ENCODE measurements at regions not wholly inside any gene's neighbourhood (a gene's known extent, or its start where the extent isn't known, plus 50 kb on each side); places are given as distances from the start of the nearest gene placed in this dataset.
"Not testable (repeated sequence)": the region's sequence is repeated elsewhere in the genome, so short reads cannot be mapped to it uniquely, and the experiment has no call there.

GRCh38 chr10:8283986-8284385 is 229.5 kb downstream of the GATA3 start:
- no peak for DNase-seq

GRCh38 chr10:8285970-8286369 is 231.5 kb downstream of the GATA3 start:
- not testable (repeated sequence) for DNase-seq

GRCh38 chr10:8288600-8288999 is 234.1 kb downstream of the GATA3 start:
- no peak for DNase-seq

- no peak for DNase-seq
Measured at GRCh38 chr10:8289186-8289924, 234.9 kb downstream of the GATA3 start.

GRCh38 chr10:8294779-8295178 is 240.3 kb downstream of the GATA3 start:
- DNase-seq, result no peak

GRCh38 chr10:8295311-8295710 is 240.8 kb downstream of the GATA3 start:
- DNase-seq, result no peak

GRCh38 chr10:8296090-8296733 is 241.7 kb downstream of the GATA3 start:
- DNase-seq, result no peak

GRCh38 chr10:8296734-8297101 is 242.2 kb downstream of the GATA3 start:
- no peak for DNase-seq

GRCh38 chr10:8297107-8297506 is 242.6 kb downstream of the GATA3 start:
- no peak for DNase-seq

GRCh38 chr10:8297959-8298358 is 243.5 kb downstream of the GATA3 start:
- DNase-seq, result no peak

- DNase-seq, result no peak
Measured at GRCh38 chr10:8298896-8299570, 244.5 kb downstream of the GATA3 start.

- no peak for DNase-seq
Measured at GRCh38 chr10:8300925-8301324, 246.4 kb downstream of the GATA3 start.

- no peak for DNase-seq
Measured at GRCh38 chr10:8301333-8301732, 246.8 kb downstream of the GATA3 start.

- no peak for DNase-seq
Measured at GRCh38 chr10:8301831-8302230, 247.3 kb downstream of the GATA3 start.

GRCh38 chr10:8302565-8302964 is 248.1 kb downstream of the GATA3 start:
- no peak for DNase-seq

- DNase-seq, result no peak
Measured at GRCh38 chr10:8304861-8305260, 250.4 kb downstream of the GATA3 start.

GRCh38 chr10:8305876-8306652 is 251.6 kb downstream of the GATA3 start:
- DNase-seq, result no peak

GRCh38 chr10:8306685-8307364 is 252.3 kb downstream of the GATA3 start:
- DNase-seq, result no peak

GRCh38 chr10:8310930-8311329 is 256.4 kb downstream of the GATA3 start:
- no peak for DNase-seq

- no peak for DNase-seq
Measured at GRCh38 chr10:8311526-8312070, 257.1 kb downstream of the GATA3 start.

GRCh38 chr10:8312079-8312478 is 257.6 kb downstream of the GATA3 start:
- DNase-seq, result no peak

GRCh38 chr10:8312781-8313180 is 258.3 kb downstream of the GATA3 start:
- DNase-seq, result no peak
